Stomach (tissue), 4 donors: ENCODE measurements at regions not wholly inside any gene's neighbourhood (a gene's known extent, or its start where the extent isn't known, plus 50 kb on each side); places are given as distances from the start of the nearest gene placed in this dataset.

Source experiments
- EP300 ChIP-seq: sonication (generic); formaldehyde crosslinking; IDR thresholded peaks from one replicate; pipeline ENCODE4 v1.6.1; 2017; ENCODE audit warnings: antibody characterized with exemption
- POLR2A ChIP-seq, 4 donors: fragments of 450-650 bp; IDR thresholded peaks; one replicate each; pipeline ENCODE4 v1.6.1; 2016; ENCODE audit warnings: antibody characterized with exemption in 4 of 4, control low read depth in 2 of 4, mild to moderate bottlenecking in 1 of 4, moderate library complexity in 1 of 4
- POLR2AphosphoS5 ChIP-seq, 3 donors: sonication (generic); formaldehyde crosslinking; IDR thresholded peaks; one replicate each; pipeline ENCODE4 v1.6.1; 2016; ENCODE audit warnings: antibody characterized with exemption in 3 of 3
- TF ChIP-seq, protein P1 (sequence below), 7 experiments: fragments of 450-650 bp in 4 of 7; fragments of 200-600 bp in 3 of 7; sonication (generic) in 3 of 7; IDR thresholded peaks; one replicate each; pipeline ENCODE4 v1.5.1; 2016 to 2019; ENCODE audit warnings: antibody characterized with exemption in 7 of 7, control low read depth in 2 of 7, mild to moderate bottlenecking in 1 of 7

DNA sequence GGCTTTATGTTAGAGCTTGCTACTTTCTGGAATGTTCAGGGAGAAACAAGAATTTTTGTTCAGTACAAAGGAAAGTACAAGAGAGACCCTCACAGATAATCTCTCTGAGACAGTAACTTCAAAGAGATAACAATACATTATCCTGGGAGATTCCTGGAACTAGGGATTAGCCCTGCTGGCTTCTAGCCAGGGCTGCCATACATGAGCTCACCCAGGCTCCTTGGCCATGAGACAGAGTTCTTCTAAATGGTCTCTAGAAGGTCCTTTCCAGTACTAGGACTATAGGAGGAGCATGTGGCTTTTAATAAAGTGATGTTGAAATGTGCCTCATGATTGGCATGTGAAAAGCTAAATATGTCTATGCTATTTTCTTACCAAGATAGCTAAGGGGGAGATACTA lies 342.5 kb downstream of the EMP1 start:
- TF ChIP-seq, protein P1, sequence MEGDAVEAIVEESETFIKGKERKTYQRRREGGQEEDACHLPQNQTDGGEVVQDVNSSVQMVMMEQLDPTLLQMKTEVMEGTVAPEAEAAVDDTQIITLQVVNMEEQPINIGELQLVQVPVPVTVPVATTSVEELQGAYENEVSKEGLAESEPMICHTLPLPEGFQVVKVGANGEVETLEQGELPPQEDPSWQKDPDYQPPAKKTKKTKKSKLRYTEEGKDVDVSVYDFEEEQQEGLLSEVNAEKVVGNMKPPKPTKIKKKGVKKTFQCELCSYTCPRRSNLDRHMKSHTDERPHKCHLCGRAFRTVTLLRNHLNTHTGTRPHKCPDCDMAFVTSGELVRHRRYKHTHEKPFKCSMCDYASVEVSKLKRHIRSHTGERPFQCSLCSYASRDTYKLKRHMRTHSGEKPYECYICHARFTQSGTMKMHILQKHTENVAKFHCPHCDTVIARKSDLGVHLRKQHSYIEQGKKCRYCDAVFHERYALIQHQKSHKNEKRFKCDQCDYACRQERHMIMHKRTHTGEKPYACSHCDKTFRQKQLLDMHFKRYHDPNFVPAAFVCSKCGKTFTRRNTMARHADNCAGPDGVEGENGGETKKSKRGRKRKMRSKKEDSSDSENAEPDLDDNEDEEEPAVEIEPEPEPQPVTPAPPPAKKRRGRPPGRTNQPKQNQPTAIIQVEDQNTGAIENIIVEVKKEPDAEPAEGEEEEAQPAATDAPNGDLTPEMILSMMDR (IDR thresholded peaks at IDR 0.05), result no peak
- TF ChIP-seq POLR2AphosphoS5 (IDR thresholded peaks at IDR 0.05) (no peak), POLR2A (IDR thresholded peaks at IDR 0.05) (no peak), EP300 (no peak)
